ENCODE measurements at regions not wholly inside any gene's neighbourhood (a gene's known extent, or its start where the extent isn't known, plus 50 kb on each side); places are given as distances from the start of the nearest gene placed in this dataset.
A peak's percentile ranks its signal among the peaks of the same experiment; 100 is the strongest.

GRCh38 chr4:33176566-33176965 is 2456.4 kb downstream of the PCDH7 start:
- Histone ChIP-seq H3K4me1 (ENCODE audit: control insufficient read depth in 1 of 2, extremely low read depth in 1 of 2, insufficient read depth in 2 of 2, low read length in 2 of 2) (no peaks in the 10 kb centered on the region), H3K9me3 (no peaks in the 10 kb centered on the region), H3K27ac (ENCODE audit: low read length) (no peak overlapping the region), H3K36me3 (ENCODE audit: control insufficient read depth in 2 of 2, extremely low read depth in 1 of 2, insufficient read depth in 1 of 2, low read length in 1 of 2) (no peaks in the 10 kb centered on the region), H3K4me3 (ENCODE audit: control insufficient read depth in 1 of 2, extremely low read depth in 1 of 2, low read length in 1 of 2) (no peak overlapping the region), H3K27me3 (replicated peaks in 1 of 2; ENCODE audit: control insufficient read depth in 2 of 2, extremely low read depth in 1 of 2, insufficient read depth in 2 of 2, low read length in 1 of 2) (no peaks in the 10 kb centered on the region)
- DNase-seq (no peak), ATAC-seq (replicated peaks in 1 of 4) (no peak)
- H3K4me3 Mint-ChIP-seq, result no peak overlapping the region
- ChIA-PET CTCF (no interaction called here), POLR2A (no interaction called here)
- no peaks in the 10 kb centered on the region for H3K27me3 Mint-ChIP-seq
- no CpG with 5 or more reads among the region's 1 CpG for WGBS (ENCODE audit: insufficient coverage)
- H3K4me1 Mint-ChIP-seq, result no peaks in the 10 kb centered on the region
- H3K36me3 Mint-ChIP-seq, result no peaks in the 10 kb centered on the region
- H3K27ac Mint-ChIP-seq, result no peak overlapping the region
- peaks cover 9 to 31% (median 15%) of the 10 kb centered on the region in 3 donors for H3K9me3 Mint-ChIP-seq

GRCh38 chr4:33184657-33185290 is 2464.6 kb downstream of the PCDH7 start:
- no CpG with 5 or more reads among the region's 2 CpGs for WGBS (ENCODE audit: insufficient coverage)
- H3K36me3 ChIP-seq (ENCODE audit: control insufficient read depth in 2 of 2, extremely low read depth in 1 of 2, insufficient read depth in 1 of 2, low read length in 1 of 2), result no peaks in the 10 kb centered on the region
- DNase-seq (no peak), ATAC-seq (replicated peaks in 1 of 4) (no peak)
- no peaks in the 10 kb centered on the region for H3K27me3 ChIP-seq (replicated peaks in 1 of 2; ENCODE audit: control insufficient read depth in 2 of 2, extremely low read depth in 1 of 2, insufficient read depth in 2 of 2, low read length in 1 of 2)
- ChIA-PET POLR2A (no interaction called here), CTCF (no interaction called here)
- H3K27ac ChIP-seq (ENCODE audit: low read length), result no peak overlapping the region
- Mint-ChIP-seq H3K27me3 (no peaks in the 10 kb centered on the region), H3K4me1 (no peaks in the 10 kb centered on the region), H3K4me3 (no peak overlapping the region), H3K36me3 (no peaks in the 10 kb centered on the region), H3K9me3 (peaks cover 8 to 23% (median 13%) of the 10 kb centered on the region in 3 donors), H3K27ac (no peak overlapping the region)
- no peaks in the 10 kb centered on the region for H3K4me1 ChIP-seq (ENCODE audit: control insufficient read depth in 1 of 2, extremely low read depth in 1 of 2, insufficient read depth in 2 of 2, low read length in 2 of 2)
- H3K9me3 ChIP-seq, result no peaks in the 10 kb centered on the region
- H3K4me3 ChIP-seq (ENCODE audit: control insufficient read depth in 1 of 2, extremely low read depth in 1 of 2, low read length in 1 of 2), result no peak overlapping the region

GRCh38 chr4:33187035-33187434 is 2466.9 kb downstream of the PCDH7 start:
- ATAC-seq (replicated peaks in 1 of 4), result no peak
- Mint-ChIP-seq H3K9me3 (peaks cover 4 to 18% (median 6%) of the 10 kb centered on the region in 3 donors), H3K36me3 (no peaks in the 10 kb centered on the region), H3K4me1 (no peaks in the 10 kb centered on the region), H3K4me3 (no peak overlapping the region), H3K27ac (no peak overlapping the region), H3K27me3 (no peaks in the 10 kb centered on the region)
- Histone ChIP-seq H3K9me3 (no peaks in the 10 kb centered on the region), H3K36me3 (ENCODE audit: control insufficient read depth in 2 of 2, extremely low read depth in 1 of 2, insufficient read depth in 1 of 2, low read length in 1 of 2) (no peaks in the 10 kb centered on the region), H3K4me1 (ENCODE audit: control insufficient read depth in 1 of 2, extremely low read depth in 1 of 2, insufficient read depth in 2 of 2, low read length in 2 of 2) (no peaks in the 10 kb centered on the region), H3K27me3 (replicated peaks in 1 of 2; ENCODE audit: control insufficient read depth in 2 of 2, extremely low read depth in 1 of 2, insufficient read depth in 2 of 2, low read length in 1 of 2) (no peaks in the 10 kb centered on the region), H3K4me3 (ENCODE audit: control insufficient read depth in 1 of 2, extremely low read depth in 1 of 2, low read length in 1 of 2) (no peak overlapping the region), H3K27ac (ENCODE audit: low read length) (no peak overlapping the region)
- no peak for DNase-seq
- ChIA-PET POLR2A (no interaction called here), CTCF (no interaction called here)

GRCh38 chr4:33188733-33189132 is 2468.6 kb downstream of the PCDH7 start:
- POLR2A ChIA-PET, result no interaction called here
- no peak for DNase-seq
- CTCF ChIA-PET, result no interaction called here

GRCh38 chr4:33189169-33189568 is 2469.0 kb downstream of the PCDH7 start:
- Histone ChIP-seq H3K9me3 (no peaks in the 10 kb centered on the region), H3K27me3 (replicated peaks in 1 of 2; ENCODE audit: control insufficient read depth in 2 of 2, extremely low read depth in 1 of 2, insufficient read depth in 2 of 2, low read length in 1 of 2) (no peaks in the 10 kb centered on the region), H3K27ac (ENCODE audit: low read length) (no peak overlapping the region), H3K36me3 (ENCODE audit: control insufficient read depth in 2 of 2, extremely low read depth in 1 of 2, insufficient read depth in 1 of 2, low read length in 1 of 2) (no peaks in the 10 kb centered on the region), H3K4me3 (ENCODE audit: control insufficient read depth in 1 of 2, extremely low read depth in 1 of 2, low read length in 1 of 2) (no peak overlapping the region), H3K4me1 (ENCODE audit: control insufficient read depth in 1 of 2, extremely low read depth in 1 of 2, insufficient read depth in 2 of 2, low read length in 2 of 2) (no peaks in the 10 kb centered on the region)
- ATAC-seq (replicated peaks in 1 of 4), result no peak
- Mint-ChIP-seq H3K27ac (no peak overlapping the region), H3K4me1 (no peaks in the 10 kb centered on the region), H3K4me3 (no peak overlapping the region), H3K27me3 (no peaks in the 10 kb centered on the region), H3K9me3 (peaks cover 3 to 15% (median 15%) of the 10 kb centered on the region in 3 donors), H3K36me3 (no peaks in the 10 kb centered on the region)
- DNase-seq, result no peak
- 100% methylated on average over 1 of the region's 1 CpG for WGBS (ENCODE audit: insufficient coverage)
- POLR2A ChIA-PET, result no interaction called here
- CTCF ChIA-PET, result no interaction called here

More at GRCh38 chr4:33188733-33189132, 2468.6 kb downstream of the PCDH7 start:
- H3K27ac ChIP-seq (ENCODE audit: low read length), result no peak overlapping the region
- H3K36me3 ChIP-seq (ENCODE audit: control insufficient read depth in 2 of 2, extremely low read depth in 1 of 2, insufficient read depth in 1 of 2, low read length in 1 of 2), result no peaks in the 10 kb centered on the region
- no peak overlapping the region for H3K4me3 ChIP-seq (ENCODE audit: control insufficient read depth in 1 of 2, extremely low read depth in 1 of 2, low read length in 1 of 2)
- 81% methylated on average over 5 of the region's 6 CpGs for WGBS (ENCODE audit: insufficient coverage)
- Mint-ChIP-seq H3K36me3 (no peaks in the 10 kb centered on the region), H3K4me1 (no peaks in the 10 kb centered on the region), H3K9me3 (peaks cover 3 to 18% (median 17%) of the 10 kb centered on the region in 3 donors), H3K4me3 (no peak overlapping the region), H3K27ac (no peak overlapping the region), H3K27me3 (no peaks in the 10 kb centered on the region)
- peak in 1 of 4 experiments; percentile 13 for ATAC-seq (replicated peaks in 1 of 4)
- H3K4me1 ChIP-seq (ENCODE audit: control insufficient read depth in 1 of 2, extremely low read depth in 1 of 2, insufficient read depth in 2 of 2, low read length in 2 of 2), result no peaks in the 10 kb centered on the region
- no peaks in the 10 kb centered on the region for H3K9me3 ChIP-seq
- H3K27me3 ChIP-seq (replicated peaks in 1 of 2; ENCODE audit: control insufficient read depth in 2 of 2, extremely low read depth in 1 of 2, insufficient read depth in 2 of 2, low read length in 1 of 2), result no peaks in the 10 kb centered on the region

- no CpG with 5 or more reads among the region's 2 CpGs for WGBS (ENCODE audit: insufficient coverage)
- H3K27ac Mint-ChIP-seq, result no peak overlapping the region
- ChIA-PET CTCF (no interaction called here), POLR2A (no interaction called here)
- ATAC-seq (replicated peaks in 1 of 4) (no peak), DNase-seq (no peak)
- Histone ChIP-seq H3K36me3 (ENCODE audit: control insufficient read depth in 2 of 2, extremely low read depth in 1 of 2, insufficient read depth in 1 of 2, low read length in 1 of 2) (no peaks in the 10 kb centered on the region), H3K27ac (ENCODE audit: low read length) (no peak overlapping the region), H3K9me3 (no peaks in the 10 kb centered on the region), H3K27me3 (replicated peaks in 1 of 2; ENCODE audit: control insufficient read depth in 2 of 2, extremely low read depth in 1 of 2, insufficient read depth in 2 of 2, low read length in 1 of 2) (no peaks in the 10 kb centered on the region), H3K4me3 (ENCODE audit: control insufficient read depth in 1 of 2, extremely low read depth in 1 of 2, low read length in 1 of 2) (no peak overlapping the region), H3K4me1 (ENCODE audit: control insufficient read depth in 1 of 2, extremely low read depth in 1 of 2, insufficient read depth in 2 of 2, low read length in 2 of 2) (no peaks in the 10 kb centered on the region)
- no peaks in the 10 kb centered on the region for H3K4me1 Mint-ChIP-seq
- H3K36me3 Mint-ChIP-seq, result no peaks in the 10 kb centered on the region
- no peak overlapping the region for H3K4me3 Mint-ChIP-seq
- H3K27me3 Mint-ChIP-seq, result no peaks in the 10 kb centered on the region
- peaks cover 9 to 19% (median 14%) of the 10 kb centered on the region in 3 donors for H3K9me3 Mint-ChIP-seq
These were observed 2472.9 kb downstream of the PCDH7 start for GRCh38 chr4:33193109-33193508.

GRCh38 chr4:33200377-33200776 is 2480.2 kb downstream of the PCDH7 start:
- no peak overlapping the region for H3K4me3 Mint-ChIP-seq
- H3K36me3 Mint-ChIP-seq, result no peaks in the 10 kb centered on the region
- H3K4me1 Mint-ChIP-seq, result no peaks in the 10 kb centered on the region
- Histone ChIP-seq H3K27me3 (replicated peaks in 1 of 2; ENCODE audit: control insufficient read depth in 2 of 2, extremely low read depth in 1 of 2, insufficient read depth in 2 of 2, low read length in 1 of 2) (no peaks in the 10 kb centered on the region), H3K4me3 (ENCODE audit: control insufficient read depth in 1 of 2, extremely low read depth in 1 of 2, low read length in 1 of 2) (no peak overlapping the region), H3K9me3 (no peaks in the 10 kb centered on the region), H3K36me3 (ENCODE audit: control insufficient read depth in 2 of 2, extremely low read depth in 1 of 2, insufficient read depth in 1 of 2, low read length in 1 of 2) (no peaks in the 10 kb centered on the region), H3K27ac (ENCODE audit: low read length) (no peak overlapping the region), H3K4me1 (ENCODE audit: control insufficient read depth in 1 of 2, extremely low read depth in 1 of 2, insufficient read depth in 2 of 2, low read length in 2 of 2) (no peaks in the 10 kb centered on the region)
- no peak for ATAC-seq (replicated peaks in 1 of 4)
- no peaks in the 10 kb centered on the region for H3K27me3 Mint-ChIP-seq
- no peak for DNase-seq
- H3K9me3 Mint-ChIP-seq, result peaks cover 12 to 32% (median 25%) of the 10 kb centered on the region in 3 donors
- CTCF ChIA-PET, result no interaction called here
- POLR2A ChIA-PET, result no interaction called here
- H3K27ac Mint-ChIP-seq, result no peak overlapping the region
